ENCODE measurements at regions not wholly inside any gene's neighbourhood (a gene's known extent, or its start where the extent isn't known, plus 50 kb on each side); places are given as distances from the start of the nearest gene placed in this dataset.
"Not testable (repeated sequence)": the region's sequence is repeated elsewhere in the genome, so short reads cannot be mapped to it uniquely, and the experiment has no call there.

DNA sequence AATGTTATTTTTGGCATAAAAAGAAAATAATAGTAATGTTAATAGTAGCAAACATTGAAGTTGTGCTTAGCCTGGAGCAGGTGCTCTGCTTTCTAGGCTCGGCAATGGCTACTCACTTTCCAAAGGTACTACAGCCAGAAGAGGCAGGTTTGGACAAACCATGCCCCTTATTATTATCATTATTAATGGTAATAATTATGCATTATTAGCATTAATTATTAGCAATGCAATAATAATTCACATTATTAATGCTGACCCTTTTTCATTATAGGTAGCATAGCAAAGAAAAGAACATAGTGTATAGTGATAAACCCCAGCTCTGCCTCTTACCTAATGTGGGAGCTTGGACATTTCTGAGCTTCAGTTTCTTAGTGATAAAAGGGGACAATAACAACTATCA is 171.4 kb downstream of the EDEM1 start:
- DNase-seq = no peak

DNA sequence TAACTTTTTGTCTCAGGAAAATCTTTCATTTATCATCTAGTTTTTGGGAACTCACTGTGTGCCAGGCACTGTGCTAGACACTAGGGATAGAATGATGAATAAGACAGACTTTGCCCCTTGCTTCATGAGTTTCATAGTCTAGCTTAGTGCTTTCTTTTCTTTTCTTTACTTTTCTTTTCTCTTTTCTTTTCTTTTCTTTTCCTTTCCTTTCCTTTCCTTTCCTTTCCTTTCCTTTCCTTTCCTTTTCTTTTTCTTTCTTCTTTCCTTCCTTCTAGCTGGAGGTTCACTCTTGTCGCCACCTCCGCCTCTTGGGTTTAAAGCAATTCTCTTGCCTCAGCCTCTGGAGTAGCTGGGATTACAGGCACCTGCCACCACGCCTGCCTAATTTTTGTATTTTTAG is 172.9 kb downstream of the EDEM1 start:
- no peak for DNase-seq

DNA sequence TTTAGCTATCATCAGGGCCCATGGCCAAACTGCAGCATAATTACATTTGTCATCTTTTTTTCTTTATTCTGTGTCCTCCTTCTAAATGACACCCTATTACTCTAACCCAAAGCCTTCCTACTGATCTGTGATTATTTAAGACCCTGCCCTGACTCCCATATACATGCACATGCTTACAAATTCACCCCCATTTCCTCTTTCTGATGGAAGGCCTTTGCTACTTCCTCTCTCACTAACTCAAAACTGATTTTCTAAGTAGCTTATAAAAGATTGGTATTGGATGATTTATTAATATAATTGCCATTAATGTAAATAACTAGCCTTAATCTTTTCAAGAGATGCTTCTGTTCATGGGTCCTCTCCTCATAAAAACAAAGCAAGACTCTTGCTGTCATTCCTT is 179.2 kb downstream of the EDEM1 start:
- DNase-seq = no peak

DNA sequence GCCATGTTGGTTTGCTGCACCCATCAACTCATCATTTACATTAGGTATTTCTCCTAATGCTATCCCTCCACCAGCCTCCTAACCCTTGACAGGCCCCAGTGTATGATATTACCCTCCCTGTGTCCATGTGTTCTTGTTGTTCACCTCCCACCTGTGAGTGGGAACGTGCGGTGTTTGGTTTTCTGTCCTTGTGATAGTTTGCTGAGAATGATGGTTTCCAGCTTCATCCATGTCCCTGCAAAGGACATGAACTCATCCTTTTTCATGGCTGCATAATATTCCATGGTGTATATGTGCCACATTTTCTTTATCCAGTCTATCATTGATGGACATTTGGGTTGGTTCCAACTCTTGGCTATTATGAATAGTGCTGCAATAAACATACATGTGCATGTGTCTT is 184.0 kb downstream of the EDEM1 start:
- not testable (repeated sequence) for DNase-seq

DNA sequence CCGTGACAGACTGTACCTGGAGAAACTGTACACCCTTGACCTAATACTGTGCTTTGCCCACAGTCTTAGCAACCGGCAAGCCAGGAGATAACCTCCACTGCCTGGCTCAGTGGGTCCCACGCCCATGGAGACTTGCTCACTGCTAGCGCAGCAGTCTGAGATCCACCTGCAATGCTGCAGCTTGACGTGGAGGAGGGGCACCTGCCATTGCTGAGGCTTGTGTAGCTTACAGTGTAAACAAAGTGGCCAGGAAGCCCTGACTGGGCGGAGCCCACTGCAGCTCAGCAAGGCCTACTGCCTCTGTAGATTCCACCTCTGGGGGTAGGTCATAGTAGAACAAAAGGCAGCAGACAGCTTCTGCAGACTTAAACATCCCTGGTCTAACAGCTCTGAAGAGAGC is 189.3 kb downstream of the EDEM1 start:
- DNase-seq = no peak

DNA sequence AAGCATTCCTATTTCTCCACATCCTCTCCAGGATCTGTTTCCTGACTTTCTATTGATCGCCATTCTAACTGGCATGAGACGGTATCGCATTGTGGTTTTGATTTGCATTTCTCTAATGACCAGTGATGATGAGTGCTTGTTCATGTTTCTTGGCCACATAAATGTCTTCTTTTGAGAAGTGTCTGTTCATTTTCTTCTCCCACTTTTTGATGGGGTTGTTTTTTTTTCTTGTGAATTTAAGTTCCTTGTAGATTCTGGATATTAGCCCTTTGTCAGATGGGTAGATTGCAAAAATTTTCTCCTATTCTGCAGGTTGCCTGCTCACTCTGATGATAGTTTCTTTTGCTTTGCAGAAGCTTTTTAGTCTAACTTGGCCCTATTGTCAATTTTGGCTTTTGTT is 191.8 kb downstream of the EDEM1 start:
- DNase-seq = not testable (repeated sequence)

DNA sequence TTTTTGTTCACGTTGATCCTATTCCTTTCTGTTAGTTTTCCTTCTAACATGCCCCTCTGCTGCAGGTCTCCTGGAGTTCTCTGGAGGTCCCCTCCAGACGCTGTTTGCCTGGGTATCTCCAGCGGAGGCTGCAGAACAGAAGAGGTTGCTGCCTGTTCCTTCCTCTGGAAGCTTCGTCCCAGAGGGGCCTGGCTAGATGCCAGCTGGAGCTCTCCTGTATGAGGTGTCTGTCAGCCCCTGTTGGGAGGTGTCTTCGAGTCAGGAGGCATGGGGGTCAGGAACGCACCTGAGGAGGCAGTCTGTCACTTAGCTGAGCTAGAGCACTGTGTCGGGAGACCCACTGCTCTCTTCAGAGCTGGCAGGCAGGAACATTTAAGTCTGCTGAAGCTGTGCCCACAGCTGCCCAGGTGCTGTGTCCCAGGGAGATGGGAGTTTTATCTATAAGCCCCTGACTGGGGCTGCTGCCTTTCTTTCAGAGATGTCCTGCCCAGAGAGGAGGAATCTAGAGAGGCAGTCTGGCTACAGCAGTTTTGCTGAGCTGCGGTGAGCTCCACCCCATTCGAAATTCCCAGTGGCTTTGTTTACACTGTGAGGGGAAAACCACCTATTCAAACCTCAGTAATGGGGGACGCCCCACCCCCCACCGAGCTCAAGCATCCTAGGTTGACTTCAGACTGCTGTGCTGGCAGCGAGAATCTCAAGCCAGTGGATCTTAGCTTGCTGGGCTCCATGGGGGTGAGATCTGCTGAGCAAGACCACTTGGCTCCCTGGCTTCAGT is 196.2 kb downstream of the EDEM1 start:
- not testable (repeated sequence) for DNase-seq

DNA sequence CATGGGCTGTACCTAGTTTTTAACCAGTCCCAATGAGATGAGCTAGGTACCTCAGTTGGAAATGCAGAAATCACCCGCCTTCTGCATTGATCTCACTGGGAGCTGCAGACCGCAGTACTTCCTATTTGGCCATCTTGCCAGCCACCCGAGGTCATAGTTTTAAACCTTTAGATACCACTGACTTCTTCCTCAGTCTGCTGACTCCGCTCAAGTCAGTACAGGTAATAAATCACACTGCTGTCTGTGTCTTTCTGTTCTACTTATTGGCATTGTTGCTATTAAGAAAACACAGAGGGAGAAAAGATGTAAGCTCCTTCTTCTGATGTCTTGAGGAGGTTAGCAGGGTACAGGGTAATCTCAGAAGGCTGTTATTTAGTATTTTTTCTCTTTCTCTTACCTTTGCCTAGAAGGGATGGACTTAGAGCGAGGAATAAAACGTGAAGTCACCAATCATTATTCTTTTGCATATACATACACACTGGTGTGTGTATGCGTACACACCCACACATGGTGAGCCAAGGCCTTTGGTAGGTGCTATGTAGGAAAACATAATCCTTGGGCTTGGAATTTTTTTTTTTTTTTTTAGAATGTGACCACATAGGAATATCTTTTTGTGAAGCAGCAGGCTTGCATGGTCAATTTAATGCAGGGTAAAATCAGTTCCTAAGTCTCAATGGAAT is 197.2 kb downstream of the EDEM1 start:
- no peak for DNase-seq

DNA sequence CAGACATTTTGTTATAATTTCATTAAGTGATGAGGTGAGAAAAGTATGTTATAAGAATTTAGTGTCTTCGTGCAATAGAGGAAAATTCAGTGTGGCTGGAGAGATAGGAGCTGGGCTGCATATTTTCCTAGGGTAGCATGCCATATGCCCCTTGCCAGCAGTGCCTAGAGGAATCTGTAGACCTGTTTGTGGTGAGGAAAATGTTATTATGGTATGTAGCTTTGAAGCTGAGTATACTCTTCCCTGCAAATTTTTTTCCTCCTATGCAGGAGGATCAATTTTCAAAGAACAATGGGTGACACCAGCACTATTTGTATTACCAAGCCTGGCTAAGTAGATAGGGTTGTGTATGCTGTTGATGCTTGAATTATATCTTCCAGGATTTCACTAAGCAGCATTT is 200.6 kb downstream of the EDEM1 start:
- DNase-seq = no peak

DNA sequence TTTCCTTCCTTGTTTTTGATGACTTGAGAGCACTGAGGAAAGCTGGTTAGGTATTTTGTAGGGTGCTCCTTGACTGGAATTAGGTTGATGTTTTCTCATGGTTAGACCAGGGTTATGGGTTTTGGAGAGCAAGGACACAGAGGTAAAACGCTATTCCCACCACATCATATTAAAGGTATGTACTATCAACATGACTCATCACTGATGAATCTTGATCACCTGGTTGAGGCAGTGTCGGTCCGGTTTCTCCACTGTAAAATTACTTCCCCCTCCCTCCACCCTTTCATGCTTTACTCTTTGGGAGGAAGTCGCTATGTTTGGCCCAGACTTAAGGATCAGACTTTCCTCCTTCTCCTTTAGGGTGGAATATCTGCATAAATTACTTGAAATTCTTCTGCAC is 201.6 kb downstream of the EDEM1 start:
- DNase-seq = no peak

DNA sequence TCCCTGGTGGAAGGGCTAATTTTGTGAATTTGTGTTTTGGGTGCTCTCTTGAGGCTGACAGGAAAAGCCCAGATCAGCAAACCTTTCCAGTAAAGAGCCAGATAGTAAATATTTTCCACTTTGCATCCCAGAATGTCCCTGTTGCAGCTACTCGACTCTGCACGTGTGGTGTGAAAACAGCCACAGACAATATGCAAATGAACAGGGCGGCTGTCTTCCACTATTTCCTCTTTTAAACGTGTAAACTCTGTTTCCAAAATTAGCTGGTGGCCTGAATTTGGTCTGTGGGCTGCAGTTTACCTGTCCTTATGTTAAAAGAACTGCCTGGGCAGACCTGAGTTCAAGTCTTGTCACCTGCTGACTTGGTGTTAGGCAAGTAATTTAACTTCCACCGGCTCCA is 202.7 kb downstream of the EDEM1 start:
- no peak for DNase-seq

DNA sequence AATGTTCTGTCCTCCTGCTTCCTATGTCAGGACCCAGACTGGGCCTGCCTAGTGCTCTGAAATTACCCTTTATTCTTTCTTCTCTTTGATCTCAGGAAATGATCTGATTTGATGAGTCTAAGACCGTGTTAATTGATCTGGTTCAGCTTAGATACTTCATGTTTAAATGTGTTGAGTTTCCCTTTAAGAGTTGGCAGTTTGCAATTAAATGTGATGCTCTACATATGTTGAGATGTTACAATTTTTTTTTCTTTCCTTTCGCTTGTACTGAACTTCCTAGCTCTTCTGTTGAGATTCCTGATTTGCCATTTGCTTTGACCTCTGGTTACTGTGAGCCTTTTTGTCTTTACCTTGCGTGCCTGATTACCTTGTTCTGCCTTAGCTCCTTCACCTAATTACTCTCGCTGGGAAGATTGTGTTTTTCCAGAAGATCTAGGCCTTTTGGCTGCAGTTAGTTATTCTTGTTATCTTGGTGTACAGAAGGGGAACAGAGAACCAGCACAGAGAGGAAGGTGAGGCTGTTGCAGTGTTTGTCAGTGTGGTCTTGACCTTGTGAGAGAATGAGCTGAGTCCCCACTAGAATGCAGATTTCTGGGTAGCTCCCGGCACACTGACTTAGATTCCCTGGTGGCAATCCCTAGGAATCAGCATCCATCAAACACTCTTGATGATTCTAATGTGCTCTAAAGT is 203.6 kb downstream of the EDEM1 start:
- no peak for DNase-seq

DNA sequence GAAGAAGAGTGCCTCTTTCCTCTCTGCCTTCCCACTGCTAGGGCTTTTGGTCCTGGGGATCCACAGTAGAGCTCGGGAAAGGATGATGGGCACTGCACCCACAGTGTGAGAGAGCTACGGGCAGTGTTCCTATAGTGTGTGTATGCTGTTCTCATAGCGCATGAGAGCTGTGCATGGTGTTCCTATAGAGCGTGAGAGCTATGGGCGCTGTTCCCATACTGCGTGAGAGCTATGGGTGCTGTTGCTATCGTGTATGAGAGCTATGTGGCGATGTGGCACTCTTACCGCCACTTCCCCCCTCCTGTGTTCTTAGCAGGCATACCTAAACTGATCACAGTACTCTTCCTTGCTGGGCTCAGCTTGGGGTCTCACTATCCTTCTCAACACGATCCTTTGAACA is 213.5 kb downstream of the EDEM1 start:
- DNase-seq = no peak

DNA sequence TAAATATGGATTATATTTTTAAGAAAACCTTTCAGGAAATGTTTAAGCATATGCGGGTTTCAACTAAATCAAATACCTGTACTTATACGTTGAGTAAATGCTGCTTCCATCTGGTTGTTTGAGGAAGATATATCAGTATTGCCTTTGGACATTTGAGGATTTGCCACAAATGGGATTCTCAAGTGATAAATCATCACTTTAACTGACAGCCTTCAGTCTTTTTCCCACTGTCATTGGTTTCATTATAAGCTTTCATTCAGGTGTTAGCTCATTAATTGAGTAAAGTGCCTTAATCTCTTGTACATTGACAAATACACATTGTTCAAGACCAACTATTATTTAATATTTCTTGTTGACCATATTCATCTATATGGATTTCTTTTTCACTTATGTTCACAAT is 217.2 kb downstream of the EDEM1 start:
- DNase-seq = no peak

DNA sequence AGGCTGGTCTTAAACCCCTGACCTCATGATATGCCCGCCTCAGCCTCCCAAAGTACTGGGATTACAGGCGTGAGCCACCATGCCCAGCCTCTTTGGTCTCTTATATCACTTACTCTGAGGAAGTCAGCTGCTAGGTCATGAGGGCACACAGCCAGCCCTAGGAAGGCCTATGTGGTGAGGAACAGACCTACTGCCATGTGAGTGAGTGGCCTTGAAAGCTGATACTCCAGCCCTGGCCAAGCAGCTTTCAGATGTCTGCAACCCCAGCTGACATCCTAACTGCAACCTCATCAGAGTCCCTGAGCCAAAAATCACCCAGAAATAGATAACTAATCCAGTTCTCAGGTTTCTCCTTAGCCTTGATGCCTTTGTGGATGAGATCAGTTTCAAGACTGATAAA is 224.3 kb downstream of the EDEM1 start:
- no peak for DNase-seq

DNA sequence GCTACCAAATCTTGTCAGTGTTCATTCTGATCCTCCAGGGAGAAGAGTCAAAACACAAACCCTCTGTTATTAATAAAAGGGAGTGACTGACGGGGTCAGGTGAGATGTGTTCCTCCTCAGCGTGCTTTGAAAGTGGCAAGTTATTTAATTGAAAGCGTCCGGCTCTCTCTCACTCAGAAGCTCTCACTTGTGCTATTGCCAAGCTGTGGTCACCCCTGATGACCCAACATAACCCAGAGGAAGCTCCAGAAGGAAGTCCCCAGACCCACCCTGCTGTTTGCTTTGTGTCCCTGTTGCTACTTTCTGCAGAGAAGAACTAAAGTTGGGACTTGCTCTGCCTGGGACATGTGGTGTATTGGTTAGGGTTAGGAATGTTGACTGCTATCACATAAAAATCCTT is 235.6 kb downstream of the EDEM1 start:
- DNase-seq = no peak

DNA sequence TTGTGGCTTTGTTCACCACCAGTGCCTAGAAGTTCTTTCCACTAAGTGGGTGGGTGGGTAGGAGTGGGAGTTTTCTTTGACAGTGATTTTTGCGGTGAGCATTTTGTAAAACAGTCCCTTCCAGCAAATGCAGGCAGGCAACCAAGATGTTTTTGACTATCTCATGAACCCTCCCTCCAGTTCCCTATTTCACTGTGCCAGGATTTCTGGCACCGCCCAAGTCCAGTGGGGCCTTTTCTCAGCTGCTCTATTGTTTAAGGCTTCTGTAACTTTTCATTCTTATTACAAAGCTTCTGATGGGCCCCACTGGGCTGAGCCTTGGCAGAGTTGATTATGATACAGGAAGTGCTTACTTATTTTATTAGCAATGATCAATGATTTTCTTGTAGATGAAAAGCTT is 236.0 kb downstream of the EDEM1 start:
- DNase-seq = no peak

DNA sequence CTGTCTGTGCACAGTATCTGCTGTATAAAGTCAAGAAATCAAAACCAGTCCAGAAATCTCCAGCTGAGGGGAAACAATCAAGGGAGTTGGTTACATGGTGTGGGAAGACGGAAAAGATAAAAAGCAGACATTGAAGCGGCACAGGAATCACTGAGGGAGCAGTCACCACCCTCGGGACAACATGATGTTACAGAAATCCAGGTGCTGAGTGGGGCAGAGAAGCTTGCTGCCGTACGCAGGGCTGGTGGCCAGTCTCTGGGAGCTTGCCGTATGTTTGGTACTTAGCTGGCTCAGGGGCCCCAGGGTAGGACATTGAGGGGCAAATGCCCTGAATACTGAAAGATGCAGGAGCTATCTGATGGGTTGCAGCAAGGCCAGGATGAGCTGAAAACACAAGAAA is 237.9 kb downstream of the EDEM1 start:
- DNase-seq = no peak

DNA sequence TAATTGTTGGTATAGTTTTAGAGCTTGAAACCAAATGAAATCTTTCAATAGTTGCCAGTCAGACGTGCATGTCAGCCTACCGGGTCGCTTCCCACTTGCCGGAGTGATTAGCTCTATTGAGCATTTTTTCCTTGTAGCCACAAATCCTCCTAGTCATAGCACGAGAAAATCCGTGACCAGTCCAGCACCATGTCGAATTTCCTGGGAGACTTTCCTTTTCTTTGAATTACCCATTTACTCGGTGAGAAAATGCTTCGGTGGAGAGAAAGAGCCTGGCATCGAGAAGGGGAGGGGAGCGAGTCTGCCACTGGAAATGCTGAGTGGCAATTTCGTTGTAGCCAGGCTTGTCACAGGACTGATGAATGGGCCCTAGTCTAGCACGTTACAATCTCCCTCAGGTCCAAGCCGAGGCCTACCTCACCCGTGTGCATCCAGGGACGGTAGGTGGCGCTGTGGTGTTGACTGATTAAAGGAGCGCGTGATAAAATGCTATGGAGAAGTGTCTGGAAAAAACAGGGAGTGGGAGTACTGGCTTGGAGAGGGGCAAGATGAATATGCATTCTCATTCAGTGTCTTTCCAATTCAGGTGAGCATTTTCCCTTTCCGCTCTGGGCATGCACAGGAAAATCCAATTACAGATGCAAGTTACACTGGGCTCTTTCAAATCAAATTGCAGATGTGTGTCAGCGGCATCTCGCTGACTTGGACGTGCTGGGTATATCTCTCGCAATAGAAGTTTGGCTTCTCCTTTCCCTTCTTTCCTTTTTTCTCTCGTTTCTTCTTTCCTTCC is 238.8 kb downstream of the EDEM1 start:
- DNase-seq = peak; percentile 74 to 77

DNA sequence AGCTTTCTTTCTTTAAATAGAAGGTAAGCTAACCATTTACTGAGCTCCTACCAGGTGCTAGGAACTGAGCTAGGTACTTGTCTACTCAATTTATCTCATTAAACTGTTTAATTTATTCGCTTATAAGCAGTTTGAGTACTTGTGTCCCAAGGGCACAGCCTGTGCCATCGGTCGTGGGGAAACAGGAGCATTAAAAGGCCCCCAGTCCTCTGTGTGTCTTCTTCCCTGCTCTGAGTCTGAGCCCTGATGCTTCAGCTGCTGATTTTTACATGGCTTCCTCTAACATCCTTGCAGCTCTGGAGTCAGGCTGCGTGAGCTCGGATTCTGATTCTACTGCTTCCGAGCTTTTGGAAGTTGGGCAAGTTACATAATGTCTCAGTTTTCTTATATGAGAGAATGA is 239.5 kb downstream of the EDEM1 start:
- DNase-seq = no peak

DNA sequence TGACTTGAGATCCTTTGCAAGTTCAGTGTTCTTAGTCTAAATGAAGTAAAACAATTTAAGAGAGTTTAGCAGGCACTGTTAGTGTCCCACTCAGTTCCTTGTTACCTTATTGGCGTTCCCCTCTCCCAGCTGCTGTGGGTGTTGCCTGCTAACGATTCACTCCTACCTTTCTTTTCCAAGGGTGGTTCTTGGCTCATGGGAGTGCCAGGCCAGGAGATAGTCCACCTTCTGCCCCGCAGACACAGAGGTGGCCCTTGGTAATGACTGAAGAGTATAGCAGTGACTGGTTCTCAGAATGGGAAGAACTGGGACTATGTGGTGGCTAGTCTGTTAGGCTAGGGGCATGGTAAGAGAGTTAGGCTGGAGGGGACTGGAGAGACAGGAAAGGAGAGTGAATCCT is 240.4 kb downstream of the EDEM1 start:
- no peak for DNase-seq

DNA sequence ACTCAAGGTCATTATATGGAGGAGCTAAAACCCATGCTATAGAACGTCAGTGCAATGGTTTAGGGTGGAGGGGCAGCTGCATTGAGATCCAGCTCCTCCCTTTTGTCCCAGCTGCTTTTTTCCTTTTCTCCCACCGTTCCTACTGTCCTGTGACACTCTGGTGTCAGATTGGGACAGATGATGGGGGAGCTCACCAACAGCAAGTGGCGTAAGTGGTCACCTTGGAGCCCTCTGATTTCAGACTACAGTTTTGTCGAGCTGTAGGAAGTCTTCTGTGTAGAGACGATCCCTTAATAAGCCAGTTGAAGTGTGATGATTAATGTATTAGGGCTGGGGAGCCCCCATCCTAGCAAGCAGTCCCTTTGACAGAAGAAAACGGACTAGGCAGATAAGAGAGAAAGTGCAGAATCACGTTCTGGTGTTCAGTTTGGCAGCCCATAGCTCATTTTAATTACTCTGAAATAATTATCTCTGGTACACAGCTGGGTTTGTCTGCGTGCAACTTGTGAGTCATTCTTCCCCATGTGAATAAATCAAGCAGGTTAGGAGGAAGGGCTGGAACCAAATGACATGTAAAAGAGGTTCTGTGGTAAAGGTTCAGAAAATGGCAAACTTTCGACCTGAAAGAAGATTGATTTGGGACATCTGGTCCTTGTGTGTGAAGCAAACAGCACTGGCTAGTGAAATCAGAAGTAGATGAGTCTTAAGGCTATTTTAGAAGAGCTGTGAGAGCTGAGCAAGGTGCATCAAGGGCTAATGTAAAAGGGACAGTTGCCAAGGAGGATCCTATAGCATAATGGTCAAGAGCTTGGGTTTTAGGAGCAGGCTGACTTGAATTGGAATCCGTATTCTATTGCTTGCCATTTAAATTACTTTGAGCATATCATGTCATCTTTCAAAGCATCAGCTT is 241.4 kb downstream of the EDEM1 start:
- DNase-seq = no peak

All from hippocampal formation (tissue), 2 donors.